Myocyte (in vitro differentiated cells): ENCODE measurements at regions not wholly inside any gene's neighbourhood (a gene's known extent, or its start where the extent isn't known, plus 50 kb on each side); places are given as distances from the start of the nearest gene placed in this dataset.
A peak's percentile ranks its signal among the peaks of the same experiment; 100 is the strongest.
"Not testable (repeated sequence)": the region's sequence is repeated elsewhere in the genome, so short reads cannot be mapped to it uniquely, and the experiment has no call there.

Experiments
- DNase-seq: peaks from one replicate; pipeline ENCODE4 v3.0.0-alpha.2; 2012; ENCODE audit warnings: low read depth

DNA sequence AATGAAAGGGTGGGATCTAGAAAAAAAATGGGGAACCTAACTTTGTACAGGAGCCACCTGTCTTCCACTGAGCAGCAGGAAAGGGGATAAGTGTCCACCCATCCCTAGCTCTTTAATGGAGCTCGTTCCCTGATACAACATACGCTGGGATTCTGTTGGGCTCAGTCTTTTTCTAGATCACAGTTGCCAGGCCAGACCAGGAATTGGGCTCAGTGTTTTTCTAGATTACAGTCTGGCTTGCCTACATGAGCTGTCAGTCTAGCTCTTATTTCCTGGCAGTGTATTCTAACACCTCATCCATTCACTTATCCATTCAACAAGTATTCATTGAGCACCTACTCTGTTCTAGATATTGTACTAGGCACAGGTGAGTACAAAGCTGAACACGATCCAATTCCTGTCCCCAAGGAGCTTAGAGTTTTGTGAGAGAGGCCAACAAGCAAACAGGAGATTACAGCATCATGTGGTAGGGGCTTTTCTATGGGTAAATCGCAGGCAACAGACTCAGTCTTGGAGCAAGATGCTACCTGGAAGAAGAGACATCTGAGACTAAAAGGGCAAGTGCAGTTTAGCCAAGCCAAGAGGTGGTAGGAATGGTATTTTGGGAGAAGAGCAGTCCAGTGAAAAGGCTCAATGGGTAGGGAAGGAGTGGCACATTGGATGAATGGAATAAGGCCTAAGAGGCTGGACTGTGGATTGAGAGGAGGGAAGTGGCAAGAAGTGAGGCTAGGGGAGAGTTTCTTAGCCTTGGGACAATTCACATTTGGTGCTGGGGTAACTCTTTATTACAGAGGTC is 138.0 kb upstream of the HS3ST2 start:
- DNase-seq: no peak

DNA sequence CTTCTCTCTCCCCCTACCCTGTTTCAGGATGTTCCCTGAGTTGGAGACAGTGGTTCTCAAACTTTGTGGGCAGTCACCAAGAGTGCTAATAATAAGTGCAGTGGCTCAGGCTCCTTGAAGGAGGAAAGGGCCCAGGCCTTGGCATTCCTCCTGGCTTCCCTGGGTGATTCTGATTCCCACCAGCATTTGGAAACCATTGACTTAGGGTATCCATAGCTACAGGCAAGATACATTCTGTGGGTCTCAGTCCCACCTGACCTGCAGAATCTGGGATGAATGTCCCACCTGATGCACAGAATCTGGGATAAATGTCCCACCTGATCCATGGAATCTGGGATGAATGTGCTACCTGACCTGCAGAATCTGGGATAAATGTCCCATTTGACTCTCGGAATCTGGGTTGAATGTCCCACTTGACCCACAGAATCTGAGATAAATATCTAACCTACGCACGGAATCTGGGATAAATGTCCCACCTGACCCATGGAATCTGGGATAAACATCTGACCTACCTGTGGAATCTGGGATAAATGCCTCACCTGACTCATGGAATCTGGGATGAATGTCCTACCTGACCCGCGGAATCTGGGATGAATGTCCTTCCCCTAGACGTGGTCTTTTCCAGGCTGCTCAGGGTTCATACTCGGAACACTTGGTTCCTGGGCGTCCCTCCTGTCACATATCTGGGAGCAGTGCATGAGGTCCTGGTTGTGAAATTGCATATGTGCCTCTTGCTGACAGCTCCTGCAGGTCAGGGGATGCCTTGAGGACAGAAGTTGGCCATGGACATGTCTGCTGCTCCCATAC is 136.7 kb upstream of the HS3ST2 start:
- no peak for DNase-seq

DNA sequence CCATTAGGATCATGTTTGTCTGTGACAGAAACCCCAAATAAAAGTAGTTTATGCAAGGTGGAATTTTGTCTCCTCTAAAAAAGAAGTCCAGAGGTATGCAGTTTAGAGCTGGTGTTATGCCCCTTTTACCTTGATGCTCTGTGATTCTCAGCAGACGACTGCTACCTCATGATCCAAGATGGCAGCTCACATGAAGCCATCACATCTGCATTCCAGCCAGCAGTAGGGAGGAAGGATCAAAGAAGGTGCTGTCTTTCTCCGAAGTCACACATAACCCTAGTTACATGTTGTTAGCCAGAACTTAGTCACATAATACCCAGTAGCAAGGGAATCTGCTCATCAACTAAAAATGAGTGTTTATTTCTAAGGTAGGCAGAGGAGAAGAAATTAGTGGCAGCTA is 135.7 kb upstream of the HS3ST2 start:
- no peak for DNase-seq

DNA sequence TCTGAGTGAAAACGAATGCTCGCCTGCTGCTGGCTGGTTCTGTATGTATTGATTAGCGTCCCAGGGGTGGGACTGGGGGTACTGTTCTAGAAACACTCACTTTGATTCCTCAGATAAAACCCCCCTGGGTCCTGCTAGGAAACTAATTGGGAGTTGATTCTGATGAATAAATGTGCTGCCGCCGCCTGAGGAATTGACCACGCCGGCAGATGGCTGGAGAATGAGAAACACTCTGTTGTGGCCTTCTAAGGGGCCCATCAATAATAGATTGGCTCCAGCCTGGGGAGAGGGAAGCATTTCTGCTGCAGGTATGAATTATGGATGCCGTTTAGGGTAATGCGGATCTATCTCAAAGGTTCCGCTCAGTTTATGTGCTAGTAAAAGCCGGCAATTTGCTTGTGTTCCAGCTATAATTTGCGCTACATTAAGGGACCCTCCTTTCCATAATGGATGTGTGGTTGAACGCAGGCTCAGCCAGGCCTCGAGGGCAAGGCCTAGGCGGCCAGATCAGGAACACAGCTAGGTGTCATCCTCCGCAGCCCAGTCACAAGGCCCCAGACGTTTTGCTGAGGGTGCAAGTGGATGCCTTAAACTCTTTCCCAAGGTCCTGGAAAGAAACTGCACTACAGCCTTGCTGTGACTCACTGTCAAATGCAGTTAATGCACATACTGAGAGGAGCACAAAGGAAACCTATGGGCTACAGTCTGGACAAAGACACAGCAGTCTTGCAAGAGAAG is 132.2 kb upstream of the HS3ST2 start:
- no peak for DNase-seq

DNA sequence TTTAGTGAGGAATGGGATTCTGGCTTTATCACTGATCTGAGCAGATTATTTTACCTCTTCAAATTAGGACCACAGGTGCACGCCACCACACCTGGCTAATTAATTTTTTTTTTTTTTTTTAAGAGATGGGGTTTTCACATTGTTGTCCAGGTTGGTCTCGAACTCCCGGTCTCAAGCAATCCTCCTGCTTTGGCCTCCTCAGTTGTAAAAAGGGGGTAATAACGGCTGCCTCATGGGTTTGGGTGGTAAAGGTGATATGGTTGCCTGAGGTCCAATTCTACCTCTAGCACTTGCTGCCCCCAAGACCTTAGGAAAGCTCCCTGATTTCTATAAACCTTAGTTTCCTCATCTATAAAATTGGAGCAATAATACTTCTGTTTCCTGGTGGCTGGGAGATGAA is 130.7 kb upstream of the HS3ST2 start:
- no peak for DNase-seq

DNA sequence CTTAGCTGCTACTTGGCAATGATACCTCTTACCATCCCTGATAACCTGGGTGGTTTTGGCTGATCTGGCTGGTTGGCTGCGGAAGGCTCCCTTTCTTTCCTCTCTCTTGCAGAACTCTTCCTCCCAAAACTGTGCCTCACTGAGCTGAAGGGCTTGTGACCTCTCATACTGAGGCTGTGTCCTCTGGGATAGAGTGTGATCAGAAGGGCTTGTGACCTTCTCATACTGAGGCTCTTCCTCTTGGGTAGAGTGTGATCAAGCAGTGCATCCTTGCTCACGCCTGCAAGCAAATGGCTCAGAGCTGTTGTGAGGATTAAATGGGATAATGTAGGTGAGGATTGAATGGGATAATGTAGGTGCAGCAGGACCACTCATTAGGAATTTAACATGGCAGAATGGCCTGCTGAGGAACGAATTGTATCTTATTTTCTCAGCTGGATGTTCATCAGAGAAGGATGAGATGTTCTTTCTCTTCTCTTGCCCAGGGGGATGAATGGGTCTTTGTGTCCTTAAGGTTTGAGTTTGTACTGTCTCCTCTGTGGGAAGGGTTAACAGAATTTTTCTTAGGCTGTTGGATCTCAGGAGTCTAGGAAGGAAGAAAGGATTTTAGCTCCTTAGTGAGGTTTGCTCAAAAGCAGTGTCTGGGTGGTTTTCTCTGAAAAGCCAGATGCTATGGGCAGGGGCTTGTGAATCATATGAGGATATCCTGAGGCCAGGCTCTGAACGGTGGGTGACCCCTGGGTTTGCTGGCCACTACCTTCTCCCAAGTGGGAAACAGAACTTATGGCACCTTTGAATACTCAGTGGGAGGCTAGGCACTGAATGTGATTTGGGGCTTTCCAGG is 130.0 kb upstream of the HS3ST2 start:
- DNase-seq: no peak

DNA sequence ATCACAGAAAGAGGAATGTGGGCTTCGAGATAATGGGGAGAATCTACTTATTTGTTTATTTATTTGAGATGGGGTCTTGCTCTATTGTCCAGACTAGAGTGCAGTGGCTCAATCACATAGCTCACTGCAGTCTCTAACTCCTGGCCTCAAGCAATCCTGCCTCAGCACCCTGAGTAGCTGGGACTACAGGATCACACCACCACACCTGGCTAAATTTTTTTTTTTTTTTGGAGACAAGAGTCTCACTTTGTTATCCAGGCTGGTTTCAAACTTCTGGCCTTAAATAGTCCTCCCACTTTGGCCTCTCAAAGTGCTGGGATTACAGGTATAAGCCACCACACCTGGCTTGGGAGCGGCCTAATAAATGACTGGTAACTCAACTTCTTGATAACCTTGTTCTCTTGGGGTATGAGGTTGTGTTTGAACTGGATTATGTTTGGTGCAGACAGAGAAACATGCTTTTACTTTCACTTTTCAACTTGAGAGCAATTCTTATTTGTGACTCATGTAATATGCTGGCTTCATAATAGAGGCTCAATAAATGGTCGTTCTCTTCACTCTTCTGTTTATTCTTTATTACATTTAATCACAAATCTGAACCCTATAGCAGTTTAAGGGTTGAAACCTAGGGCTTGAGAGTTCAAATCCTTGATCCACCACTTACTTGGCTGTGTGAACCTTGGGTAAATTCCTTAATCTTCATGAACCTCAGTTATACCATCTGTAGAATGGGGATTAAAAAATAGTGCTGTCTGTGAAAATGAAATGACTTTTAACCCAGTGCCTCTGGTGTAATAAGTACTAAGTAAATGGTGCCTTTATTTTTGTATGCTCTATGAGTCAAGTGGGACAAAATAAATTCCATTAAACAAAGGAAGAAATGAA is 129.1 kb upstream of the HS3ST2 start:
- DNase-seq: peak; percentile 37

DNA sequence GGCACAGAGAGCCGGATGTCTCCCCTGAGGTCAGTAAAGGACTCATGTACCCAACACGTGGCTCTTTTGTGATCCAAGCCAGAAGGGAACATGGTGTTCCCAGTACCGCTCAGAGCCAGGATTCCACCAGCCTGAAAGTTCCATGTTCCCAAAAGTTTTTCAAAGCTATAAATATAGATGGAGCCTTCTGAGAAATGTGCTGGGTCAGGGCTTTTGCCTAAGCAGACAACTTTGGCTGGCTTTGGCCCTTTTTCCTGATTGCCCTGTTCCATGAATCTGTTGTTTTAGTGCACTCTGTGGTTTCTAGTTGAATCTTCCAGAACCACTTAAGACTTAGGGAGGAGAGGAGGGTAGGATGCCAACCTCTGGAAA is 128.5 kb upstream of the HS3ST2 start:
- DNase-seq: peak; percentile 65

DNA sequence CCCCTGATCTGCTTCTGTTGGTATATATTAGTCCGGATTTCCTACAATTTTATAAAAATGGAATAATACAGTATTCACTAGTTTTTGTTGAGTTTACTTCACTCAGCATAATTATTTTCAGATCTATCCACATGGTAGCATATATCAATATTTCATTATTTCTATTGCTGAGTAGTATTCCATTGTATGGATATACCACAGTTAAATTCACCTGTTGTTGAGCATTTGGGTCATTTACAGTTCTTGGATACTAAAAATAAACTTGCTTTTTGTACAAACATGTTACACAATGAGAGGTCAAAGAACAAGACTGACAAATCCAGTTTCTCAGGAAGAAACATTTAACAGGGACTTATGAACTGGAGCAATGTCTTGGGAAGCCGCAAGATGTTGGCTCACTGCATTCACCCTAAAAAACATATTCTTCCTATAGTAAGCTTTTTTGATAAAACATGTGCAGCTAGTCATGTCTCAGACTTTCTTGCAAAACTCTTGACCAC is 126.9 kb upstream of the HS3ST2 start:
- no peak for DNase-seq

DNA sequence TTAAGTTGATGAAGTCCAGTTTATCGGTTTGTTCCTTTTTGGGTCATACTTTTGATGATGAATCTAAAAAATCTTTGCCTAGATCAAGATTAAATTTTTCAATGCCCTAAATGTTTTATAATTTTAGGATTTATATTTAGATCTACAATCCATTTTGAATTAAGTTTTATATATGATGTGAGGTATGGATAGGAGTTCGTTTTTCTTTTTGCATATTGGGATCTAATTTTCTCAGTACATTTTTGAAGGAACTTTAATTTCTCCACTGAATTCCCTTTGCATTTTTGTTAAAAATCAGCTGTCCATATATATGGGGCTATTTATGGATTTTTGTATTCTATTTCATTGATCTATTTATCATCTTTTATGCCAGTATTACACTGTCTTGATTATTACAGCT is 125.5 kb upstream of the HS3ST2 start:
- no peak for DNase-seq

DNA sequence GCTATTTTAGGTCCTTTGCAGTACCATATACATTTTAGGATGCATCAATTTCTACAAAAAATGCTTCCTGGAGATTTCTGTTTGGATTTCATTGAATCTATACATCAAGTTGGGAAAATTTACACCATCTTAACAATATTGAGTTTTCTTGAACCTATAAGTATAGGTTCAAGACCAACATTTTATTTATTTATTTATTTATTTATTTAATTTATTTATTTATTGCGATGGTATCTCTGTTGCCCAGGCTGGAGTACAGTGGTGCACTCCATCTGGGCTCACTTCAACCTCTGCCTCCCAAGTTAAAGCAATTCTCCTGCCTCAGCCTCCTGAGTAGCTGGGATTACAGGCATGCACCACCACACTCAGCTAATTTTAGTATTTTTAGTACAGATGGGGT is 125.0 kb upstream of the HS3ST2 start:
- DNase-seq: no peak

DNA sequence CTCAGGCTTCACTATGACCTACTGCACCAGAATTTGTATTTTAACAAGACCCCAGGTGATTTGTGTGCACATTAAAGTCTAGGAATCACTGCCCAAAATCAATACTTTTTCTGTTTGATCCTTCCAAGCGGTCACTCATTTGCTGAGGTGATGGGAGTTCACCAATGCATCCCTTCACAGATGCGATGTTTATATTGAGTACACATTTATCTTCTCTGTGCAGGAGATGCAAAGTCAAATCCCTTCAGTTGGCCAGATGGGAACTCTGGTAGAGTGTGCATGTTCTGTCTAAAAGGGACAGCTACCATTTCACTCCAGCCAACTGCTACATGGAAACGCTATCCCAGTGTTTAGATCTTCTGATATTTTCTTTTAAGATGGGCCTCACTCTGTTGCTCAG is 122.6 kb upstream of the HS3ST2 start:
- no peak for DNase-seq

DNA sequence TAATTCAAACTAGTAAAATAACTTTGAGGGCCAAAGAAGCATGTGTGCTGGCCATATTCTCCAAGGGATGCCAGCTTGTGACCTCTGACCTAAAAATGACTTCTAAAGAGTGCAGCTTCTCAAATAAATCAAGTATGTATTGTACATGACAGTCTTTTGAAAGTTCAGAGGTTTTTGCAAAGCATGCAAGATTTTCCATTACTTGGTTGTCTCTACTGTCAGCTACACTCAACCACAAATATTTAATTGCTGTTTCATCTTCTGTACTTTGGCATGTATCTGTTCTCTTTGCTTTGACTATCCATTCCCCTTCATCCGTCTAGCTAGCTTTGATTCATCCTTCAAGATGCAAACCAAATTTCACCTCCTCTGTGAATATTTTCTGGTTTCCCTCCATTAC is 121.9 kb upstream of the HS3ST2 start:
- peak; percentile 63 for DNase-seq

DNA sequence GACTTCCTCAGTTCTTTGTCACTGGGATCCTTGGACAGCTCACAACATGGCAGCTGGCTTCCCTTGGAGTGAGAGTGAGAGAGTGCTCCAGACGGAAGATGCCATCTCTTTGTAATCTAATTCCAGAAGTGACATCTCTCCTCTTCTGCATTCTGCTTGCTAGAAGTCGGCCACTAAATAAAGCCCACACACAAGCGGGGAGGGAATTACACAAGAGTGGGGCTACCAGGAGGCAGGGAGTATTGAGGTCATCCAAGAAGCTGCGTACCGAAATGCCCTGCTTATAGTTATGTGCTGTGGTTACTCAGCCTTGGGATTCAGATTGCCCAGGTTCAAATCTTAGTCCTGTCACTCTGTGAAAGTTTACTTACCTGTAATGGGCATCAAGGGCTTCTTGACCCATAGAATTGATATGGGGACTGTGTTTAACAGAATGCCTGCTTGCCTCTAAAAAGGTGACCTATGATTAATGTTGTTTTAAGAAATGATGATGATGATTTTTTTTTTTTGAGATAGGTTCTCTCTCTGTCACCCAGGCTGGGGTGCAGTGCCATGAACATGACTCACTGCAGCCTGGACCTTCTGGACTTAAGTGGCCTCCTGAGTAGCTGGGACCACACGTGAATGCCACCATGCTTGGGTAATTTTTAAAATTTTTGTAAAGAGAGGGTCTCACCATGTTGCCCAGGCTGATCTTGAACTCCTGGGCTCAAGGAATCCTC is 120.9 kb upstream of the HS3ST2 start:
- peak; percentile 98 for DNase-seq

DNA sequence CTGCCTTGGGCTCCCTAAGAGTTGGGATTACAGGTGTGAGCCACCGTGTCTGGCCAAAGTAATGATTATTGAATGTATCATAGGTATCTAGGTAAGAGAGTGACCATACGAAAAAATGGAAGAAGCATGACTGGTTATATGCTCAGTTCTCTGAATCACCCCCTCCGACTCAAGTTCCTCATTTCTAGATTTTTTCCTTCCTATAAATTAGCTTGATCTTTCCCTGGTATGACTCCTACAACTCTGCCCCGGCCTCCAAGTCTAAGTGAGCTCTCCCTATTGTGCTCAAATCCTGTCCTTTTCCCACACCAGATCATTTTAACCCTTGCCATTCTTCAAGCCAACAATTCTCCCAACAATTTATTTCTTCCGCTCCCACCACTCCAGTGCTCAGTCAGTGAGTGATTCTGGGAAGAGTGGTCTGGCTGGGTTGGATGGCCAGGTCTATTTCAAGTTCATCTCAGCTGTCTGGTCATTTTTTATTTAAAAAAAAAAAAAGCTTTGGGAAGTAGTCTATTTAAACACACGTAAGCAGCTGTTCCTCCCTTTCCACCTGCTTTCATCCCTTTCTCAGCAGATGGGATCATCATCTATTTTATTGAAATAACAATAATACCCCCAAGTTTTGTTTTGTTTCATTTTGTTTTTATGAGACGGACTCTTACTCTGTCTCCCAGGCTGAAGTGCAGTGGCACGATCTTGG is 120.2 kb upstream of the HS3ST2 start:
- peak; percentile 89 for DNase-seq

DNA sequence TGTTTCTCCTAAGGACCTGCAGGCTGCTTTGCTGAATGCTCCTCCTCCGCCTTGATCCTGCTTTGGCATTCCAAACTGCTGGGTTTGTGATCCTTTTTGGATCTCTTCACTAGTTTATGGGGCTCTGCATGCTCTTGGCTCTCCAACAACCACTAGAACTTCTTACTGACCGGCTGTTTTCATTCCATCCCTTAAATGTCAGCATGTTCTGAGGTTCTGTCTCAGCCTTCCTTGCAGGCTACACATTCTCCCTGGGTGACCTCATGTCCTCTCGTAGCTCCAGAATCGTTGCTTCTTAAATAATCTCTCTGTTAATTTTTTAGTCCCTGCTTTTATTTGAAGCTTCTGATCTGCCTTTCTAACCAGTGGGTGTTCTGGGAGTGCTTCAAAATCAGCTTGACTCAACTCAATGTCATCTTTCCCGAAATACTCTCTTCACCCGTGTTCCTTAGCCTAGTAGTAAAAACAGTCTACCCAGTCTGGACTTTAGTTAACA is 119.0 kb upstream of the HS3ST2 start:
- DNase-seq: peak; percentile 99

DNA sequence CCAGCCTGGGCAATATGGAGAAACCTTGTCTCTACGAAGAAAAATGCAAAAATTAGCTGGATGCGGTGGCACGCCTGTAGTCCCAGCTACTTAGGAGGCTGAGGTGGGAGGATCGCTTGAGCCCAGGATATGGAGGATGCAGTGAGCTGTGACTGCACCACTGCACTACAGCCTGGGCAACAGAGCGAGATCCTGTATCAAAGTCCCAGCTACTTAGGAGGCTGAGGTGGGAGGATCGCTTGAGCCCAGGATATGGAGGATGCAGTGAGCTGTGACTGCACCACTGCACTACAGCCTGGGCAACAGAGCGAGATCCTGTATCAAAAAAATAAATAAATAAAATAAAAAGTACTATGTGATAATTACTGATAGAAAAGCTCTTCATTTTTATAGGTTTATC is 118.2 kb upstream of the HS3ST2 start:
- not testable (repeated sequence) for DNase-seq

DNA sequence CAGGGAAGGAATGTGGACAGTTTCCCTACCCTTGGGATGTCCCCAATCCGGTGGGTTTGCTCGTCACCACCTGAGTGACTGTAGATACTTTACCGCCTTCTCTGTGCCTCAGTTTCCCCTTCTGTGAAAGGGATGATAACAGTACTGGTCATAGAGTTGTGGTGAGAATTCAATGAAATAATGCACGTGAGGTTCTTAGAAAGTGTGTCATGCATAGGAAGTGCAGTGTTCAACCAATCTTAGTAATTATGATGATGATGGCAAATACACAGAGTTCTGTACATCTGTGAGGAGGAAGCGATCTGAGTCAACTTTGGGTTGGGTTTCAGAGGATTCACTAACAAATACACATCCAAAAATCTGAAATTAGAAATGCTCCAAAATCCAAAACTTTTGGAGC is 114.6 kb upstream of the HS3ST2 start:
- DNase-seq: no peak
